T-cell (primary cell): ENCODE measurements at regions not wholly inside any gene's neighbourhood (a gene's known extent, or its start where the extent isn't known, plus 50 kb on each side); places are given as distances from the start of the nearest gene placed in this dataset.

Experiments
- ATAC-seq, 4 experiments: fragments of 200-7000 bp in 3 of 4; fragments of 150-1000 bp in 1 of 4; cut with Tn5 transposase; replicated peaks in 1 of 4; 1 replicate in 3 of 4; 2 replicates in 1 of 4; pipeline ENCODE4 v1.10.0; 2021; ENCODE audit warnings: moderate library complexity in 3 of 4, mild to moderate bottlenecking in 2 of 4, moderate number of reproducible peaks in 1 of 4
- CTCF ChIA-PET, 2 donors: fragments of 300-600 bp; sonication (Branson Sonifier 250); formaldehyde crosslinking; loops; one replicate each; lab custom pipeline; 2022; ENCODE audit warnings: antibody characterized with exemption in 2 of 2; lab: Charles Lee
- POLR2A ChIA-PET, 2 donors: fragments of 300-600 bp; sonication (Branson Sonifier 250); formaldehyde crosslinking; loops; one replicate each; lab custom pipeline; 2022; ENCODE audit warnings: antibody characterized with exemption in 2 of 2; lab: Charles Lee
- DNase-seq, 35 experiments: peaks; one replicate each; pipeline versions ENCODE4 v3.0.0 to v3.0.0-alpha.2; 2013 to 2023
- H3K27ac ChIP-seq: one replicate; pipeline ENCODE4 v1.5.1; 2013; ENCODE audit warnings: low read length
- H3K27me3 ChIP-seq, 2 experiments: replicated peaks in 1 of 2; 1 replicate in 1 of 2; 2 replicates in 1 of 2; pipeline versions ENCODE4 v1.6.1 to v1.7.0; 2013; ENCODE audit warnings: low read length in 1 of 2, mixed read lengths in 1 of 2; ENCODE audit not compliant: control insufficient read depth in 2 of 2, insufficient read depth in 2 of 2; ENCODE audit errors: extremely low read depth in 1 of 2
- H3K36me3 ChIP-seq, 2 donors: 1 replicate in 1 of 2; 2 replicates in 1 of 2; pipeline versions ENCODE4 v1.6.1 to v1.7.0; 2013; ENCODE audit warnings: low read length in 1 of 2; ENCODE audit not compliant: control insufficient read depth in 2 of 2, insufficient read depth in 1 of 2; ENCODE audit errors: extremely low read depth in 1 of 2
- H3K4me1 ChIP-seq, 2 experiments: 1 replicate in 1 of 2; 2 replicates in 1 of 2; pipeline versions ENCODE4 v1.6.1 to v1.7.0; 2013; ENCODE audit warnings: low read length in 2 of 2, mixed read lengths in 1 of 2; ENCODE audit not compliant: insufficient read depth in 2 of 2, control insufficient read depth in 1 of 2; ENCODE audit errors: extremely low read depth in 1 of 2
- H3K4me3 ChIP-seq, 2 donors: 1 replicate in 1 of 2; 2 replicates in 1 of 2; pipeline versions ENCODE4 v1.5.1 to v1.7.0; 2013; ENCODE audit warnings: mild to moderate bottlenecking in 2 of 2, low read length in 1 of 2, moderate library complexity in 1 of 2; ENCODE audit not compliant: control insufficient read depth in 1 of 2; ENCODE audit errors: extremely low read depth in 1 of 2
- H3K9me3 ChIP-seq: 2 replicates; pipeline ENCODE4 v1.7.0; 2013
- H3K27ac Mint-ChIP-seq, 2 donors: one replicate each; pipeline ENCODE4 v1.8.0; 2020 to 2021; ENCODE audit warnings: mild to moderate bottlenecking in 2 of 2, mixed read lengths in 2 of 2
- H3K27me3 Mint-ChIP-seq, 2 donors: one replicate each; pipeline ENCODE4 v1.8.0; 2021 to 2022; ENCODE audit warnings: mixed read lengths in 2 of 2
- H3K36me3 Mint-ChIP-seq: one replicate; pipeline ENCODE4 v1.8.0; 2021; ENCODE audit warnings: mixed read lengths
- H3K4me1 Mint-ChIP-seq, 3 donors: one replicate each; pipeline ENCODE4 v1.8.0; 2020 to 2022; ENCODE audit warnings: mixed read lengths in 3 of 3, mild to moderate bottlenecking in 1 of 3
- H3K4me3 Mint-ChIP-seq, 3 donors: one replicate each; pipeline ENCODE4 v1.8.0; 2020 to 2022; ENCODE audit warnings: mild to moderate bottlenecking in 3 of 3, mixed read lengths in 3 of 3, moderate library complexity in 3 of 3
- H3K9me3 Mint-ChIP-seq, 3 donors: one replicate each; pipeline ENCODE4 v1.8.0; 2020 to 2022; ENCODE audit warnings: mixed read lengths in 3 of 3
- WGBS: methylation state at CpG from one replicate; pipeline ENCODE4 v1.1.5; 2013; ENCODE audit warnings: missing lambda C conversion rate; ENCODE audit not compliant: insufficient coverage; 5-methylcytosine and 5-hydroxymethylcytosine counted together

DNA sequence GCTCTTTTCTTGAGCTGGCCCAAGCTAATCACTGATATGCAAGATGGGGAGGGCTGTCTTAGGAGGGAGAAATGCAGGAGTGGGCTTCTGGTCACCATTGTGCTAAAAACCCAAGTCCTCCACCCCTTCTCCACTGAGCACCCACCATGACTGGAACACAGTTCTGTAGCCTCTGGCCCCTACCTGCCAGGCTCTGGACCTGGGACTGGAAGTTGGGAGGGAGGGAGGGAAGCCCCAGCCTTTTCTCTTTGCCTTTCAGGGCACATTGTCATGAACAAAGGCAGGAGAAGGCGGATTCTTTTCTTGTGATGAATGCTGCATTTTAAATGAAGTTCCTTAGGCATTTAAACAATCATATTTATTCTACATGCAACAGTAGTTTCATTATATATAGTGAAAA lies 559.1 kb upstream of the TRPC7 start:
- WGBS: no CpG with 5 or more reads among the region's 1 CpG
- H3K36me3 ChIP-seq: no peaks in the 10 kb centered on the region
- ATAC-seq: no peak

DNA sequence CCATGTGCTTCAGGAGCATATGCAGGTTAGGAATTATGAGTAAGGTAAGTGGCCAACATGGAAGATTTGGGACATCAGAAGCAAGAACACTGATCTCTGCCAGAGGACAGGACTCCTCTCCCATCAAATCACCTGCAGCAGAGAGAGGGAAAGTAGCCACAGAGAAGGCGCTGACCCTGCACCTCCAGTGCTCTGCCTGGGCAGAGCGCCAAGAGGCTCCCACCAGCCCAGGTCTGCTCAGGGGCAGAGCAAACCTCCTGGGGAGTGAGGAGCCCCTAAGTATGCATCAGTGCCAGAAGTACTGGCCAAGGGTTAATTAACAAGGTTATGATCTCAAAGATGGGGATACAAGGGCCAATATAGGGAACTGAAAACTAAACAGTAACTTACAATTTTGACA lies 545.3 kb upstream of the TRPC7 start:
- Histone ChIP-seq H3K27me3 (peaks cover 0 to 2% of the 10 kb centered on the region in 2 experiments), H3K9me3 (no peaks in the 10 kb centered on the region), H3K4me3 (no peak overlapping the region), H3K36me3 (no peaks in the 10 kb centered on the region), H3K4me1 (no peaks in the 10 kb centered on the region), H3K27ac (no peak overlapping the region)
- DNase-seq (no peak), ATAC-seq (no peak)
- Mint-ChIP-seq H3K4me3 (no peak overlapping the region), H3K9me3 (peaks cover 0 to 2% (median 0%) of the 10 kb centered on the region in 3 donors), H3K4me1 (no peaks in the 10 kb centered on the region), H3K27me3 (peaks cover 0 to 2% of the 10 kb centered on the region in 2 donors), H3K36me3 (no peaks in the 10 kb centered on the region), H3K27ac (no peak overlapping the region)
- WGBS: no CpG with 5 or more reads among the region's 2 CpGs
- CTCF ChIA-PET: no interaction called here
- POLR2A ChIA-PET: no interaction called here

More for the DNA sequence above, 559.1 kb upstream of the TRPC7 start:
- H3K27me3 ChIP-seq: no peaks in the 10 kb centered on the region
- no peaks in the 10 kb centered on the region for H3K9me3 ChIP-seq
- no peak overlapping the region for H3K4me3 Mint-ChIP-seq
- no peak for DNase-seq
- H3K27ac Mint-ChIP-seq: no peak overlapping the region
- H3K9me3 Mint-ChIP-seq: peaks cover 12 to 21% (median 14%) of the 10 kb centered on the region in 3 donors
- H3K27ac ChIP-seq: no peak overlapping the region
- no peaks in the 10 kb centered on the region for H3K27me3 Mint-ChIP-seq
- no peaks in the 10 kb centered on the region for H3K36me3 Mint-ChIP-seq
- H3K4me3 ChIP-seq: no peak overlapping the region
- CTCF ChIA-PET: no interaction called here
- POLR2A ChIA-PET: no interaction called here
- no peaks in the 10 kb centered on the region for H3K4me1 ChIP-seq
- no peaks in the 10 kb centered on the region for H3K4me1 Mint-ChIP-seq

DNA sequence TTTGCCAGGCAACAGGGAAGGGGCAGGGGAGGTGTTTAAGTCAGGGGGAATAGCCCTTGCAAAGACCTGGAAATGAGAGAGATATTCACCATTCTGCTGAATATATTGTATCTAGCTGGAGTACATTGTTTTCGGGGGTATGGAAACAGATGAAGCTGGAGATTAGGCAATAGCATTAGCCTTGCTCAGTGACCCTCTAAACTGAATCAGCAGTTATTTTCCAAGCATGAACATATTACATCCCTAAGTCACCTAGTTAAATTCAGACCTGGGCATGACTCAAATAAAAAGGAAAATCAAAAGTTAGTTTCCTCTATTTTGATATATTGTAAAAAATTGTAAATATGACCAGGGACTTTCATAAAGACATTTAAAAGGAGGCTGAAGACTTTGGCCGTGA lies 544.6 kb upstream of the TRPC7 start:
- DNase-seq (no peak), ATAC-seq (no peak)
- Histone ChIP-seq H3K36me3 (no peaks in the 10 kb centered on the region), H3K27ac (no peak overlapping the region), H3K27me3 (peaks cover 0 to 2% of the 10 kb centered on the region in 2 experiments), H3K9me3 (no peaks in the 10 kb centered on the region), H3K4me3 (no peak overlapping the region), H3K4me1 (no peaks in the 10 kb centered on the region)
- peaks cover 0 to 2% of the 10 kb centered on the region in 2 donors for H3K27me3 Mint-ChIP-seq
- no peak overlapping the region for H3K27ac Mint-ChIP-seq
- CTCF ChIA-PET: no interaction called here
- H3K9me3 Mint-ChIP-seq: peaks cover 0 to 4% (median 3%) of the 10 kb centered on the region in 3 donors
- H3K4me3 Mint-ChIP-seq: no peak overlapping the region
- no peaks in the 10 kb centered on the region for H3K4me1 Mint-ChIP-seq
- H3K36me3 Mint-ChIP-seq: no peaks in the 10 kb centered on the region
- POLR2A ChIA-PET: no interaction called here
- WGBS: 83% methylated on average over 1 of the region's 2 CpGs

DNA sequence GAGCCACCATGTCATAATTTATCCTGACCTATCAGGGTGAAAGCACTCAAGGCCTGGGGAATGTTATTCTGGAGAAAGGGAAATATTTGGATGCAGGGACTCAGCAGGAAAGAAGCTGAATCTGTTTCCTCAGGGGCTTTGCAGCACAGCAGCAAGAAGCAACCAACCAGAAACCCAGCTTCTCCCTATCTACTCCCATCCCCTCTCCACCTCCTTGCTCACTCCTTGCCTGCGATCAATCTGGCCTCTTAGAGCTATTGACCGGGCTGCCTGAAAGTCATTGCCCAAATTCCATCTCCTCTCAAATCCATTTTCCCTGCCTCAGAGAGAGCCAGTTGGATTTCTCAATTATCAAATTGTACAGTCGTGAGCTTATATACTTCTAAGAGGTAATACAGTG lies 542.0 kb upstream of the TRPC7 start:
- DNase-seq (no peak), ATAC-seq (no peak)
- no peaks in the 10 kb centered on the region for H3K9me3 ChIP-seq
- CTCF ChIA-PET: no interaction called here
- H3K4me1 Mint-ChIP-seq: no peaks in the 10 kb centered on the region
- peaks cover 0 to 2% of the 10 kb centered on the region in 2 donors for H3K27me3 Mint-ChIP-seq
- H3K27ac Mint-ChIP-seq: no peak overlapping the region
- no CpG with 5 or more reads among the region's 3 CpGs for WGBS
- no peaks in the 10 kb centered on the region for H3K4me1 ChIP-seq
- no peaks in the 10 kb centered on the region for H3K36me3 ChIP-seq
- H3K27me3 ChIP-seq: peaks cover 0 to 2% of the 10 kb centered on the region in 2 experiments
- H3K9me3 Mint-ChIP-seq: peaks cover 0 to 4% (median 3%) of the 10 kb centered on the region in 3 donors
- H3K4me3 Mint-ChIP-seq: no peak overlapping the region
- H3K4me3 ChIP-seq: no peak overlapping the region
- POLR2A ChIA-PET: no interaction called here
- H3K36me3 Mint-ChIP-seq: no peaks in the 10 kb centered on the region
- H3K27ac ChIP-seq: no peak overlapping the region

DNA sequence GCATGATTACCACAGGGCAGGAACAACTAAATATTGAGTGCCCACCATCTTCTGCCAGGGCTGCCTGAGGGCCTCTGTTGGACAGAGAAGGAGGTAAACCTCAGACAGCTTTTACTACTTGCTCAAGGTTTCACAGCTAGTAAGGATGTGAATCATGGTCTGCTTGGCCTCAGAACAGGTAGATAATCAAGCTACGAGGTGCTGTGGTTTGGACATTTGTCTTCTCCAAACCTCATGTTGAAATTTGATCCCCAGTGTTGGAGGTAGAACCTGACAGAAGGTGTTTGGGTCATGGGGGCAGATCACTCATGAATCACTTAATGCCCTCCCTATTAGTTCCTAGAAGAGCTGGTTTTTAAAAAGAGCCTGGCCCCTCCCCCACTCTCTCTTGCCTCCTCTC lies 541.2 kb upstream of the TRPC7 start:
- H3K4me3 Mint-ChIP-seq: no peak overlapping the region
- ChIA-PET CTCF (no interaction called here), POLR2A (no interaction called here)
- Histone ChIP-seq H3K4me1 (no peaks in the 10 kb centered on the region), H3K27me3 (peaks cover 0 to 2% of the 10 kb centered on the region in 2 experiments), H3K27ac (no peak overlapping the region), H3K4me3 (no peak overlapping the region), H3K9me3 (no peaks in the 10 kb centered on the region), H3K36me3 (no peaks in the 10 kb centered on the region)
- no peaks in the 10 kb centered on the region for H3K4me1 Mint-ChIP-seq
- no peaks in the 10 kb centered on the region for H3K36me3 Mint-ChIP-seq
- peaks cover 0 to 2% of the 10 kb centered on the region in 2 donors for H3K27me3 Mint-ChIP-seq
- H3K27ac Mint-ChIP-seq: no peak overlapping the region
- no peak for DNase-seq
- WGBS: no CpG with 5 or more reads among the region's 1 CpG
- ATAC-seq: no peak
- peaks cover 3 to 4% (median 3%) of the 10 kb centered on the region in 3 donors for H3K9me3 Mint-ChIP-seq

DNA sequence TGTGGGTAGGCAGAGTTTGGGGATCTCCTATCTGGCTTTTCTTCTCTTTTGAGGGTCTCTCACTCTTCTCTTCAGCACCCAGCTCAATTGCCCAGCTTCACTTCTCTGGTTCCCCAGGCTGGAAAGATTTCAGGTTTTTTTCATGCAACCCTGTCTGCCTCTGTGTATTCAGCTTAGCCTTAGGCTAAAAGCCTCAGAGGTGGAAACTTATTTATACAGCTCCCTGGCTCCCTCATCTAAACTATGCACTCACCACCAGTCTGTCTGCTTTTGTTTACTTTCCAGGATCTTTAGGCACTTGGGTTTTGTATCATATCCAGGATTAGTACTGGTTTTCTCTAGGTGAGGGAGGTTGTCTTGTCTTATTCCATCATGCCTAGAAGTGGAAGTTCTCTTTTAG lies 540.2 kb upstream of the TRPC7 start:
- Histone ChIP-seq H3K4me1 (no peaks in the 10 kb centered on the region), H3K36me3 (no peaks in the 10 kb centered on the region), H3K9me3 (no peaks in the 10 kb centered on the region), H3K27me3 (peaks cover 0 to 2% of the 10 kb centered on the region in 2 experiments), H3K4me3 (no peak overlapping the region), H3K27ac (no peak overlapping the region)
- no peaks in the 10 kb centered on the region for H3K4me1 Mint-ChIP-seq
- H3K27ac Mint-ChIP-seq: no peak overlapping the region
- peaks cover 0 to 2% of the 10 kb centered on the region in 2 donors for H3K27me3 Mint-ChIP-seq
- ChIA-PET CTCF (no interaction called here), POLR2A (no interaction called here)
- H3K9me3 Mint-ChIP-seq: peaks cover 11 to 12% (median 11%) of the 10 kb centered on the region in 3 donors
- no peak for DNase-seq
- H3K36me3 Mint-ChIP-seq: no peaks in the 10 kb centered on the region
- no peak for ATAC-seq
- H3K4me3 Mint-ChIP-seq: no peak overlapping the region

DNA sequence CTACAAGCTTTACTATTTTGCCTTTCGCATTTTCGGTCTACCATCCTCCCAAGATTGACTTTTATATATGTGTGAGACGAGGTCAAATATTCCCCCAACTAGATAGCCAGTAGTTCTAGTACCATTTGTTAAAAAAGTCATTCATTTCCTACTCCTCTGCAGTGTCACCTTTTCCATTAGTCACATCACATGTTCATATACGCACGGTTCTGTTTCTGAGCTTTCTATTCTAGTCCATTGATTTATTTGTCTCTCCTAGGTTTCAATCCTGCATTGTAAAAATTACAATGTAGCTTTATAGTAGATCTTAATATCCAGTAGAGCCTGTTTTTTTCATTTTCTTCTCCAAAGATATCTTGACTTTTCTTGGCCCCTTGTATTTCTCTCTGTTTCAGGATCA lies 528.7 kb upstream of the TRPC7 start:
- no peaks in the 10 kb centered on the region for H3K4me1 ChIP-seq
- no peak for ATAC-seq
- no peaks in the 10 kb centered on the region for H3K27me3 ChIP-seq
- no peak for DNase-seq
- H3K27ac ChIP-seq: no peak overlapping the region
- no peak overlapping the region for H3K27ac Mint-ChIP-seq
- no peaks in the 10 kb centered on the region for H3K9me3 ChIP-seq
- no peaks in the 10 kb centered on the region for H3K36me3 ChIP-seq
- H3K27me3 Mint-ChIP-seq: no peaks in the 10 kb centered on the region
- H3K4me1 Mint-ChIP-seq: no peaks in the 10 kb centered on the region
- ChIA-PET POLR2A (no interaction called here), CTCF (no interaction called here)
- H3K9me3 Mint-ChIP-seq: peaks cover 2 to 8% (median 3%) of the 10 kb centered on the region in 3 donors
- H3K36me3 Mint-ChIP-seq: no peaks in the 10 kb centered on the region
- WGBS: no CpG with 5 or more reads among the region's 5 CpGs
- no peak overlapping the region for H3K4me3 ChIP-seq
- no peak overlapping the region for H3K4me3 Mint-ChIP-seq
